ENCODE measurements at regions not wholly inside any gene's neighbourhood (a gene's known extent, or its start where the extent isn't known, plus 50 kb on each side); places are given as distances from the start of the nearest gene placed in this dataset.

DNA sequence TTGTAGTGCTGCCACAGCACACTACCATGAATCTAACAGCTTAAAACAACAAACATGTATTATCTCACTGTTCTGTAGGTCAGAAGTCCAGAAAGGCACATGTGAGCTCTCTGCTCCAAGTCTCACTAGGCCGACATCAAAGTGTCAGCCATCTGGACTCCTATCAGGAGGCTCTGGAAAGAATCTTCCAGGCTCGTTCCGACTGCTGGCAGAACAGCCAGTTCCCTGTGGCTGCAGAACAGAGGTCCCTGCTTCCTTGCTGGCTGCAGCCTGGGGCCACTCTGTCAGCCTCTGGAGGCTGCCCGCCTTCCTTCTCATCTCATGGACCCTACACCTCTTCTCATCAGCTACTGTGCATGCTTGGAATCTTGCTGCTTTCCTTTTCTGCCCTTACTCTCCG, 168.9 kb downstream of the CBLN1 start:
- Mint-ChIP-seq H3K27me3 (no peaks in the 10 kb centered on the region), H3K4me1 (no peaks in the 10 kb centered on the region), H3K36me3 (ENCODE audit: low read depth) (no peaks in the 10 kb centered on the region), H3K27ac (no peak overlapping the region), H3K4me3 (no peak overlapping the region)
- DNase-seq (no peak), ATAC-seq (no peak)
- no peaks in the 10 kb centered on the region for H3K9me3 ChIP-seq (ENCODE audit: control insufficient read depth, low read length, poor library complexity, severe bottlenecking)

DNA sequence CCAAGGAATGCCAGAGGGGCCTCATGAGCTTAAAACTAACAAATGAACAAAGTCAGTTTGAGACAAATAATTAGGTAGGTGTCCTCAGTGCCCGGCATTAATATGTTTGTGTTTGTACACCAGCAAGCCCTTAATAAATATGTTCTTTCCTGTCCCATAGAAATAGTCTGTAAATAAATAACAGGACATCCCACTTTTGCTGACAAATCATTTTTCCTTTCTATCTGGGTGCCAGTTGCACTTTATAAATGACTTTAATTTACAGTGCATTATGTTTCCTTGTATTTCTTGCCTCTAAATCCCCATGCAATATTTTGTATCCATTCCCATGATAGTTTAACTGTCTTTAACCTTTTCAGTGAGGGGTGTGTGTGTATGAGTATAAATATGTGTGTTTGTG, 170.3 kb downstream of the CBLN1 start:
- no peak overlapping the region for H3K4me3 Mint-ChIP-seq

DNA sequence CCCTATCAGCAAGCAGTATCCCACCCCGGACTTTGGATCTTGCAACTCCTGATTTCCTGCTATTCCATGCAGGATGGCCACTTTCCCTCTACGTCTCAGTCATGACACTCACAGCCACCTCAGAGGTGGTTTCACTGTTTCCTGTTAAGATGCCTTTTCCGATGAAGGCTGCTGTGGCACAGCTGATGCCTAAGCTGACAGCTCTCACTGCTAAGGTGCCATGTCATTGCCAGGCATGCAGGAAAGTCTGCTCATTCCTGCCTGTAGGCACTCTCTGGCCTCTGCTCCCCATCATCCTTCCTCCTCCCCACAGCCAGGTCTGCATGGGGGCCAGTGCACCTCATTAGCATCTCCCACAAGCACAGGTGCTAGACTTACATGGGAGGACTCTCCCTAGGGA, 173.0 kb downstream of the CBLN1 start:
- Mint-ChIP-seq H3K4me3 (no peak overlapping the region), H3K4me1 (no peaks in the 10 kb centered on the region), H3K27me3 (no peaks in the 10 kb centered on the region), H3K27ac (no peak overlapping the region), H3K36me3 (ENCODE audit: low read depth) (no peaks in the 10 kb centered on the region)
- no peak for ATAC-seq
- DNase-seq = no peak
- no peaks in the 10 kb centered on the region for H3K9me3 ChIP-seq (ENCODE audit: control insufficient read depth, low read length, poor library complexity, severe bottlenecking)

More for the DNA sequence above, 170.3 kb downstream of the CBLN1 start:
- Mint-ChIP-seq H3K36me3 (ENCODE audit: low read depth) (no peaks in the 10 kb centered on the region), H3K4me1 (no peaks in the 10 kb centered on the region), H3K27me3 (no peaks in the 10 kb centered on the region), H3K27ac (no peak overlapping the region)
- H3K9me3 ChIP-seq (ENCODE audit: control insufficient read depth, low read length, poor library complexity, severe bottlenecking) = no peaks in the 10 kb centered on the region
- DNase-seq (no peak), ATAC-seq (no peak)

DNA sequence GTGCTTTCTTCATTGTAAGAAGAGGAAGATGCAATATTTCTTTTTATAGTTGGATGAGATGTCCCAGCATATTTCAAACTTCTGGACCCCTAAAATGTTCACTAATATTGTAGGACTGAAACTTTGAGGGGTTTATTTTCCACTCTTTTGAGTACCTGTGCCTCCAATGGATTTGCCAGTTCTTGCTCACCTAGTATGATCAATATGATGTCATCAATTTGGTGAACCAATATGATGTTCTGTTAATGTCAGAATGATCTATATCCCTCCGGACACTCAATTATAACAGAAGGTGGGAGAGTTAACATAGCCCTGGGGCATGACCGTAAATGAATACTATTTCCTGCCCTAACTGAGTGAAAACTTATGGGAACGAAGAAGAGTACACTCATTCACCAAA, 178.3 kb downstream of the CBLN1 start:
- Mint-ChIP-seq H3K27me3 (no peaks in the 10 kb centered on the region), H3K4me3 (no peak overlapping the region), H3K4me1 (no peaks in the 10 kb centered on the region), H3K27ac (no peak overlapping the region), H3K36me3 (ENCODE audit: low read depth) (no peaks in the 10 kb centered on the region)
- no peaks in the 10 kb centered on the region for H3K9me3 ChIP-seq (ENCODE audit: control insufficient read depth, low read length, poor library complexity, severe bottlenecking)
- no peak for DNase-seq
- ATAC-seq = no peak

DNA sequence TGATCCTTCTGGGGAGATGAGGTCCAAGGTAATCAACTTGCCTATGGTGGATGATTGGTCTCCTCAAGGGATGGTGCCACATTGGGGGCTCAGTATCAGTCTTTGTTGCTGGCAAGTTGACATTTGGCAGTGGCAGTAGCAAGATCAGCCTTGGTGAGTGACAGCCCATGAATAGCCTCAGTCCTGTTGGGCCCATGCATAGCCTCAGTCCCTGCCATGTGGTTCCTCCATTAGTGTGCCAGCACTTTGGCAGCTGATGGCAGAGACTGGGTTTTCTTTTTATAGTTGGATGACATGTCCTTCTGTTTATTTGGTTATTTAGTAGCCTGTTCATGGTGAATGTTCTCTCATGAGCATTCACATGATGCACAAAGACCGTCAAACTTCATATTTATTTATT, 179.6 kb downstream of the CBLN1 start:
- Mint-ChIP-seq H3K27me3 (no peaks in the 10 kb centered on the region), H3K4me3 (no peak overlapping the region), H3K4me1 (no peaks in the 10 kb centered on the region), H3K27ac (no peak overlapping the region), H3K36me3 (ENCODE audit: low read depth) (no peaks in the 10 kb centered on the region)
- no peak for DNase-seq
- ATAC-seq = no peak
- H3K9me3 ChIP-seq (ENCODE audit: control insufficient read depth, low read length, poor library complexity, severe bottlenecking) = no peaks in the 10 kb centered on the region

DNA sequence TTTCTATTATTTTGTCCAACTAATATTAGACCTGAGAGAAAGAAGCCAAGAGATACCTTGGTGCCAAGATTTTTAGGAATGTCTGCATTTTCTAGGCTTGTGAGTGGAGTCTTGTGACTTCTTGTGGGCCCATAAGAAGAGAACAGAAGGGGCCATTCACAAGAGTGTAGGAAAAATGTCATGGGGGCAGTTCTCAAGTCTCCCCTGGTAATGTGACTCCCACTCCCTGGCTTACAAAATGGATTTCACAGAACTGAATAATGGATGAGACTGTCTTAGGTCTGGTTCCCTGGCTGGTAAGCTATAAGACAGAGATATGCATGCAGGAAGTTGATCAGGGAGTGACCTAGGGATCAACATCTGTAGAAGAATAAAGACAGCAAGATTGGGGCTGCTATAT, 181.3 kb downstream of the CBLN1 start:
- no peaks in the 10 kb centered on the region for H3K4me1 Mint-ChIP-seq
- H3K9me3 ChIP-seq (ENCODE audit: control insufficient read depth, low read length, poor library complexity, severe bottlenecking) = no peaks in the 10 kb centered on the region
- ATAC-seq = no peak
- no peak for DNase-seq
- H3K36me3 Mint-ChIP-seq (ENCODE audit: low read depth) = no peaks in the 10 kb centered on the region
- no peaks in the 10 kb centered on the region for H3K27me3 Mint-ChIP-seq
- no peak overlapping the region for H3K4me3 Mint-ChIP-seq
- no peak overlapping the region for H3K27ac Mint-ChIP-seq

DNA sequence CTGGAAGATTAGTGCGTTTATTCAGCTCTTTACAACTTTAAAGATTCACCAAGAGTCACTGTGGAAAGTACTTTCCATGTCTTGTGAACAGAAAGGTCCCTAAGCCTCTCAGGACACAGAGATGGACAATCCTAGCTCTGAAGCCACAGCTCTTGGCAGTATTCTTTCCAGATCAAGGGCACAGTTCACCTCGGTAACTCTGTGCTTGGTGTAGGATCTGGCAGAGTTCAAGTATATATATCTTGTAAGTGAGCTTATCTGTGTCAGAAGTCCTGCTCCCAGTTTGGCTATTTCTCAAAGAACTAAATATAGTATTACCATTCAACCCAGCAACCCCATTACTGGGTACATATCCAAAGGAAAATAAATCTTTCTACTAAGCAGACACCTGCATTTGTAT, 183.7 kb downstream of the CBLN1 start:
- H3K4me1 Mint-ChIP-seq = no peaks in the 10 kb centered on the region
- DNase-seq = no peak
- H3K4me3 Mint-ChIP-seq = no peak overlapping the region
- H3K27ac Mint-ChIP-seq = no peak overlapping the region
- no peaks in the 10 kb centered on the region for H3K27me3 Mint-ChIP-seq
- no peak for ATAC-seq
- no peaks in the 10 kb centered on the region for H3K9me3 ChIP-seq (ENCODE audit: control insufficient read depth, low read length, poor library complexity, severe bottlenecking)
- no peaks in the 10 kb centered on the region for H3K36me3 Mint-ChIP-seq (ENCODE audit: low read depth)

DNA sequence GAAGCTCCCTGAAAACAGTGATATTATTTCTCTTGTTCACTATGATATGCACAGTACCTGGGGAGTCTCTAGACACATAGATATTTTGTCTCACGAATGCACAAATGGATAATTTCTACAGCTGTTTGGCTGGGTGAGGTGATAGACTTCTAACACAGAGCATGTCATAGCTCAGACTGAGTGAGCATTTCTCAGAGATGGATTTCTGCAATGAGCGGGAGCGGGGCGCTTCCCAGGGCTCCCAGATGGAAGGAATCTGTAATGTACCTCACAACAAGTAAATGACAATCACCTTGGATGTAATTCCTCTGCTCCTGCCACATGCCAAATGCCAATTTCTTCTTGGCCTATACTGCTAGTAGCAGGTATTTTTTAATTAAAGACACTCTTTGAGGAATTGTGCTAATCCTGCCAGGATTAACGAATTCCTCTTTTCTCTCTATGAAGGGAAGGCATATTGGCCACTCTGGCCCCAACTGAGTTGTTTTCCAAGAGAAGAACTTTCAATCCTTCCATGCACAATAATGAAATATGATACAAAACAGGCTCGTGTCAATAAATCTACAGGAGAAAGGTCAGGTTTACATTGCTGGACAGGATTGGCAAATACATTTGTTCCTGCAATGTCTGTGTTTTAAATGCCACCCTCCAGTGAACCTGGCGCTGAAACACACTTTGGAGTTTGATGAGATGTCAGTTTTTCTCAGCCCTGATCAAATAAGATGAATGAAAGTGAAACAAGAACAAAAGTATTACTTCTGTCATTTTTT, 185.3 kb downstream of the CBLN1 start:
- no peaks in the 10 kb centered on the region for H3K4me1 Mint-ChIP-seq
- no peak for DNase-seq
- no peak overlapping the region for H3K4me3 Mint-ChIP-seq
- no peaks in the 10 kb centered on the region for H3K9me3 ChIP-seq (ENCODE audit: control insufficient read depth, low read length, poor library complexity, severe bottlenecking)
- H3K27me3 Mint-ChIP-seq = no peaks in the 10 kb centered on the region
- no peak overlapping the region for H3K27ac Mint-ChIP-seq
- ATAC-seq = no peak
- no peaks in the 10 kb centered on the region for H3K36me3 Mint-ChIP-seq (ENCODE audit: low read depth)

DNA sequence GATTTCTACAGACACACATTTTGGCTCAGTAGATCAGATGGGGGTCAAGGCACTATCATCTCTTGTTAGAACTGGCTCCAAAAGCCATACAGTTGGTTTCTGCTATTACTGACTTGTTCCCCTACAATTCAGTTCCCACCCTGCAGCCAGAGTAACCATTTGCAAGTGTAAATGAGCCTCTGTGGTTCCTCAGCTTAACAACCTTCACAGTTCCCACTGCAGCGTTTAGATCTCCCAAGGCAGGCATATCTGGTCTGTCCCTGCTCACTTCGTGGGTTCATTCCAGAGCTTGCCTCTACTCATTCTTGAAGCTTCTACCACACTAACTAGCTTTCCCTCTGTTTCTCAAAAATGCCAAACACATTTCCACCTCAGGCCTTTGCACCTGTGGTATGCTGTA, 186.1 kb downstream of the CBLN1 start:
- Mint-ChIP-seq H3K4me3 (no peak overlapping the region), H3K4me1 (no peaks in the 10 kb centered on the region), H3K36me3 (ENCODE audit: low read depth) (no peaks in the 10 kb centered on the region), H3K27me3 (no peaks in the 10 kb centered on the region), H3K27ac (no peak overlapping the region)
- DNase-seq = no peak
- ATAC-seq = no peak
- no peaks in the 10 kb centered on the region for H3K9me3 ChIP-seq (ENCODE audit: control insufficient read depth, low read length, poor library complexity, severe bottlenecking)

DNA sequence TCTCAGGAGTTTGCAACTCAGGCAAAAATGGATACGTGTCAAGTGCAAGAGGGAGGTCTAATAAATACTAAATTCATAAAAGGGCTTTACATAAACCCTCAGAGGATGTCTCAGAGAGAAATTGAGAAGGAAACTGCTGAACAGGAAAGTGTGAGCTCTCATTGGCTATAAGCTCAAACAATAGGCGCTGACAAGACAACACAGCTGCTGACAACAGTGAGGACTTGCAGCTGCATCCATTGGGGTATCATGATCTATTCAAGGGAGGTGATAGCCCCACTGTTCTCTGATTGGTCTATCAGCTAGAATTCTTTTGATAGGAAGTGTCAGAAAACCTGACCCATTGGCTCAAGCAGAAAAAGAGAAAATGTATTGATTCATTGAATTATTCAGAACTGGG, 187.2 kb downstream of the CBLN1 start:
- no peak overlapping the region for H3K4me3 Mint-ChIP-seq
- H3K9me3 ChIP-seq (ENCODE audit: control insufficient read depth, low read length, poor library complexity, severe bottlenecking) = no peaks in the 10 kb centered on the region
- DNase-seq (no peak), ATAC-seq (no peak)
- H3K27ac Mint-ChIP-seq = no peak overlapping the region
- no peaks in the 10 kb centered on the region for H3K36me3 Mint-ChIP-seq (ENCODE audit: low read depth)
- no peaks in the 10 kb centered on the region for H3K4me1 Mint-ChIP-seq
- H3K27me3 Mint-ChIP-seq = no peaks in the 10 kb centered on the region

DNA sequence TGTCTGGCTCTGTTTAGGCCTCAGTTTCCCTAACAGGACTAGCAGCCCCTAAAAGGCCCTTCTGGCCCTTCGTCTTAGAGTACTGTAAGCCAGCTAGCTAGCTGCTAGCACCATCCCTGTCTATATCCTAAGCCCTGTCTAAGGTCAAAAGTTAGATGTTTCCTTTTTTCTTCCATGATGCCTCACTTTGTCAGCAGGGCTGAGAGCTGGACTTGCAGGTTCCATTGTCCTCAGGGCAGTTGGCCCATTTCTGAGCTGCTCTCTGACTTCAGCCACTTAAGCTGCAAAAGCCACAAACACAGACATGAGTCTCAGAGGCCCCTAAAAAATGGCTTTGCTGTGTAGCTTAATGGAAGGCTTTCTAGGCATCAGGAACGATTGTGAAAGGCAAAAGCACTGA, 187.7 kb downstream of the CBLN1 start:
- ATAC-seq = no peak
- Mint-ChIP-seq H3K4me1 (no peaks in the 10 kb centered on the region), H3K4me3 (no peak overlapping the region), H3K27ac (no peak overlapping the region), H3K27me3 (no peaks in the 10 kb centered on the region), H3K36me3 (ENCODE audit: low read depth) (no peaks in the 10 kb centered on the region)
- DNase-seq = no peak
- no peaks in the 10 kb centered on the region for H3K9me3 ChIP-seq (ENCODE audit: control insufficient read depth, low read length, poor library complexity, severe bottlenecking)

DNA sequence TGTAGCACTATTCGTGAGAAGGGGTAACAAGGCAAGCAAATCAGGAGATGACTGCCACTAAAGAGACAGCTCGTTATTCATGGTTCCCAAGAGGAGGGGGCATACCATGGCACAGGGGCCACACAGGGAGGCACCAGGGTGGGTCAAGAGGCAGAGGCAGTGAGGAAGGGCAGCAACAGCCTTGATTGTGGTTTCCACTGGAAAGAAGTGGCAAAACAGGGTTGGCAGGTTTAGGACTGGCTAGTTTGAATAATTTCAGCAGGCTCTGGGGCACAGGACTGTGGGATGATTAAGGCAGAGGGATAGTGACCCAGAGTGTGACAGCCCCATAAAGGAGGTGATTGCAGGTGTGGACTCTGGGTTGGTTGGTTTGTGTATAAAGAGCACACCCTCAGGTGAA, 188.9 kb downstream of the CBLN1 start:
- no peaks in the 10 kb centered on the region for H3K27me3 Mint-ChIP-seq
- no peak for DNase-seq
- no peaks in the 10 kb centered on the region for H3K4me1 Mint-ChIP-seq
- H3K27ac Mint-ChIP-seq = no peak overlapping the region
- ATAC-seq = no peak
- no peaks in the 10 kb centered on the region for H3K9me3 ChIP-seq (ENCODE audit: control insufficient read depth, low read length, poor library complexity, severe bottlenecking)
- H3K4me3 Mint-ChIP-seq = no peak overlapping the region
- H3K36me3 Mint-ChIP-seq (ENCODE audit: low read depth) = no peaks in the 10 kb centered on the region

DNA sequence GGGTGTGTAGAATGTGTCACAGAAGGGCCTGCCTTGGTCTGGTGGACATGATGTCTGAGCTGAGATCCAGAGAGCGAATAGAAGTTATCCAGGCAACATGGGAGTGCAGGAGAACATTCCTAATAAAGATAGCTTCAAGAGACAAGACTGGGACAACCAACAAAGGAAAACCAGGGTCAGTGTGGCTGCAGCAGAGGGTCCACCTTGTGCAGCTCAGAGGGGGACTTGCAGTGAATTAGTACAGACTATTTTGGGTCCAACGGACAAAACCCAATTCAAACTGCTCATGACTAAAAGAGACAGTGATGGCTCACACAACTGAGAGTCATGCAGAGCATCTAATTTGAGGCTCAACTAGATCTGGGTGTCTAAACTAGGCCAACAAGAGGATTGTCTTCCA, 192.1 kb downstream of the CBLN1 start:
- no peaks in the 10 kb centered on the region for H3K9me3 ChIP-seq (ENCODE audit: control insufficient read depth, low read length, poor library complexity, severe bottlenecking)
- no peak overlapping the region for H3K27ac Mint-ChIP-seq
- H3K4me3 Mint-ChIP-seq = no peak overlapping the region
- H3K4me1 Mint-ChIP-seq = no peaks in the 10 kb centered on the region
- ATAC-seq (no peak), DNase-seq (no peak)
- H3K27me3 Mint-ChIP-seq = no peaks in the 10 kb centered on the region
- no peaks in the 10 kb centered on the region for H3K36me3 Mint-ChIP-seq (ENCODE audit: low read depth)

DNA sequence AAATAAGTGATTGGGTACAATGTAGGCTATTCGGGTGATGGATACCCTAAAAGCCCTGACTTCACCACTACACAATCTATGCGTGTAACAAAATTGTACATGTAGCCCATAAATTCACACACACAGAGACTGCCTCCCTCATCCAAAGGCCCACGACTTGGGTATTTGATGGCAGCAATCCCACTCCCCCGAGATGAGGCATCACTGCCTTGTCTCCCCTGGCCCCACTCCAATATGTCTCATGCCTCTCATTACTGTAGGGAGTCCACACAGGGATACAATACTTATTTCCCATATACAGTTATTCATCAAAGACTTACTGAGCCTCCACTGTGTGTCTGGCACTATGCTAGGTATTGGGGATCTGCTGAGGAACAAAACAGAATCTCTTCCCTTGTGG, 192.6 kb downstream of the CBLN1 start:
- ATAC-seq = no peak
- no peak for DNase-seq
- no peak overlapping the region for H3K4me3 Mint-ChIP-seq
- H3K27me3 Mint-ChIP-seq = no peaks in the 10 kb centered on the region
- no peaks in the 10 kb centered on the region for H3K36me3 Mint-ChIP-seq (ENCODE audit: low read depth)
- no peaks in the 10 kb centered on the region for H3K4me1 Mint-ChIP-seq
- H3K27ac Mint-ChIP-seq = no peak overlapping the region
- no peaks in the 10 kb centered on the region for H3K9me3 ChIP-seq (ENCODE audit: control insufficient read depth, low read length, poor library complexity, severe bottlenecking)
